ENCODE measurements at regions not wholly inside any gene's neighbourhood (a gene's known extent, or its start where the extent isn't known, plus 50 kb on each side); places are given as distances from the start of the nearest gene placed in this dataset.
"Not testable (repeated sequence)": the region's sequence is repeated elsewhere in the genome, so short reads cannot be mapped to it uniquely, and the experiment has no call there.

- H3K79me1 ChIP-seq (ENCODE audit: insufficient read depth, low read depth, low read length, poor library complexity, severe bottlenecking) = no peaks in the 10 kb centered on the region
- no peaks in the 10 kb centered on the region for H3K4me1 ChIP-seq (ENCODE audit: insufficient read depth, low read length)
- H3K9ac ChIP-seq (ENCODE audit: extremely low read depth, insufficient read length, low read length) = no peak overlapping the region
- no peak overlapping the region for H4K5ac ChIP-seq (ENCODE audit: insufficient read length, low read depth, low read length)
- no peak overlapping the region; a peak in 1 of 7 replicates for H3K27ac Mint-ChIP-seq
- no peak overlapping the region for H3K14ac ChIP-seq (ENCODE audit: insufficient read depth, low read length)
- H2BK12ac ChIP-seq (ENCODE audit: insufficient read length, low read depth, low read length) = no peak overlapping the region
- no peaks in the 10 kb centered on the region for H4K20me1 ChIP-seq (ENCODE audit: control insufficient read depth, insufficient read depth, insufficient read length)
- H3K9me3 ChIP-seq (ENCODE audit: control insufficient read depth, low read depth, low read length) = no peaks in the 10 kb centered on the region
- H3K27me3 ChIP-seq (ENCODE audit: insufficient read depth, low read length) = no peaks in the 10 kb centered on the region
- no peak overlapping the region for H2AK5ac ChIP-seq (ENCODE audit: insufficient read length, low read length)
- no peak overlapping the region for H4K91ac ChIP-seq (ENCODE audit: insufficient read length, low read depth, low read length)
- no peak overlapping the region for H4K8ac ChIP-seq (replicated peaks; ENCODE audit: insufficient read length, low read depth, low read length)
- H3K4ac ChIP-seq (ENCODE audit: low read depth, low read length) = no peak overlapping the region
- H3K36me3 Mint-ChIP-seq (ENCODE audit: insufficient read depth in 1 of 3, low read depth in 3 of 3) = no peaks in the 10 kb centered on the region
- H3K56ac ChIP-seq (ENCODE audit: insufficient read length, low read depth, low read length) = no peak overlapping the region
- no peaks in the 10 kb centered on the region for H3K23me2 ChIP-seq (ENCODE audit: insufficient read length, low read depth, low read length, poor library complexity, severe bottlenecking)
- DNase-seq = no peak
- H3K9me3 Mint-ChIP-seq = no peaks in the 10 kb centered on the region
- peaks cover 4 to 5% of the 10 kb centered on the region in 2 experiments for H3K4me1 Mint-ChIP-seq
- no peak overlapping the region for H3K4me3 Mint-ChIP-seq
- H2BK120ac ChIP-seq (ENCODE audit: low read depth, low read length, poor library complexity, severe bottlenecking) = no peak overlapping the region
- H3T11ph ChIP-seq (ENCODE audit: low read length) = no peak overlapping the region
- H2BK5ac ChIP-seq (ENCODE audit: insufficient read length, low read length) = no peak overlapping the region
- no peak overlapping the region for H2BK15ac ChIP-seq (ENCODE audit: low read depth, low read length)
- H3K4me2 ChIP-seq (ENCODE audit: insufficient read depth, insufficient read length, low read length) = no peak overlapping the region
- H3K18ac ChIP-seq (ENCODE audit: insufficient read length, low read depth, low read length) = no peak overlapping the region
- no peaks in the 10 kb centered on the region for H3K27me3 Mint-ChIP-seq (ENCODE audit: low read depth)
- H3K79me2 ChIP-seq (ENCODE audit: insufficient read depth, low read length) = no peaks in the 10 kb centered on the region
- no peak overlapping the region for H3K23ac ChIP-seq (ENCODE audit: insufficient read length, low read depth, low read length)
- no peak for TF ChIP-seq CTCF (conservative IDR thresholded peaks at IDR 0.05)
- no peak overlapping the region for H2AFZ ChIP-seq (ENCODE audit: low read length)
- H2BK20ac ChIP-seq (ENCODE audit: low read depth, low read length, poor library complexity, severe bottlenecking) = no peak overlapping the region
- no peak overlapping the region for H3K27ac ChIP-seq (ENCODE audit: insufficient read length, low read depth, low read length)
Observed at GRCh38 chr4:116537828-116538227, 547.5 kb downstream of the TRAM1L1 start.

GRCh38 chr4:116536024-116536423 is 549.4 kb downstream of the TRAM1L1 start:
- H3K27me3 Mint-ChIP-seq (ENCODE audit: low read depth); H3K18ac ChIP-seq (ENCODE audit: insufficient read length, low read depth, low read length); H3K79me1 ChIP-seq (ENCODE audit: insufficient read depth, low read depth, low read length, poor library complexity, severe bottlenecking); H2BK15ac ChIP-seq (ENCODE audit: low read depth, low read length); H3K23me2 ChIP-seq (ENCODE audit: insufficient read length, low read depth, low read length, poor library complexity, severe bottlenecking); H3K27me3 ChIP-seq (ENCODE audit: insufficient read depth, low read length); H3K9ac ChIP-seq (ENCODE audit: extremely low read depth, insufficient read length, low read length); H2BK12ac ChIP-seq (ENCODE audit: insufficient read length, low read depth, low read length); H4K8ac ChIP-seq (replicated peaks; ENCODE audit: insufficient read length, low read depth, low read length); H4K91ac ChIP-seq (ENCODE audit: insufficient read length, low read depth, low read length); H3K56ac ChIP-seq (ENCODE audit: insufficient read length, low read depth, low read length); H2BK20ac ChIP-seq (ENCODE audit: low read depth, low read length, poor library complexity, severe bottlenecking); H3T11ph ChIP-seq (ENCODE audit: low read length); H3K27ac ChIP-seq (ENCODE audit: insufficient read length, low read depth, low read length); H3K4me3 Mint-ChIP-seq; H3K9me3 Mint-ChIP-seq; H3K4me1 ChIP-seq (ENCODE audit: insufficient read depth, low read length); H3K79me2 ChIP-seq (ENCODE audit: insufficient read depth, low read length); H3K4me2 ChIP-seq (ENCODE audit: insufficient read depth, insufficient read length, low read length); H4K20me1 ChIP-seq (ENCODE audit: control insufficient read depth, insufficient read depth, insufficient read length); H3K27ac Mint-ChIP-seq; H3K14ac ChIP-seq (ENCODE audit: insufficient read depth, low read length); H4K5ac ChIP-seq (ENCODE audit: insufficient read length, low read depth, low read length); H3K36me3 Mint-ChIP-seq (ENCODE audit: insufficient read depth in 1 of 3, low read depth in 3 of 3); H2AK5ac ChIP-seq (ENCODE audit: insufficient read length, low read length); DNase-seq; H2AFZ ChIP-seq (ENCODE audit: low read length); H3K9me3 ChIP-seq (ENCODE audit: control insufficient read depth, low read depth, low read length); H3K23ac ChIP-seq (ENCODE audit: insufficient read length, low read depth, low read length); H2BK5ac ChIP-seq (ENCODE audit: insufficient read length, low read length); H2BK120ac ChIP-seq (ENCODE audit: low read depth, low read length, poor library complexity, severe bottlenecking); H3K4ac ChIP-seq (ENCODE audit: low read depth, low read length): not testable (repeated sequence)
- WGBS (ENCODE audit: extremely low coverage, insufficient read length, low lambda C conversion rate) = no CpG with 5 or more reads among the region's 6 CpGs
- H3K4me1 Mint-ChIP-seq = peaks cover 8 to 11% of the 10 kb centered on the region in 2 experiments
